Endothelial cell (in vitro differentiated cells): ENCODE measurements at regions not wholly inside any gene's neighbourhood (a gene's known extent, or its start where the extent isn't known, plus 50 kb on each side); places are given as distances from the start of the nearest gene placed in this dataset.

Experiments used
- DNase-seq: peaks from one replicate; pipeline ENCODE4 v3.0.0; 2021; ENCODE audit warnings: low spot score
- H3K27ac Mint-ChIP-seq: one replicate; pipeline ENCODE4 v1.8.0; 2021; ENCODE audit warnings: mixed read lengths, inconsistent platforms; ENCODE audit not compliant: unreplicated experiment
- H3K27me3 Mint-ChIP-seq: one replicate; pipeline ENCODE4 v1.8.0; 2021; ENCODE audit warnings: mild to moderate bottlenecking, moderate library complexity, mixed read lengths, inconsistent platforms; ENCODE audit not compliant: unreplicated experiment
- H3K36me3 Mint-ChIP-seq: one replicate; pipeline ENCODE4 v1.8.0; 2021; ENCODE audit warnings: mild to moderate bottlenecking, low read depth, mixed read lengths, inconsistent platforms; ENCODE audit not compliant: unreplicated experiment
- H3K4me1 Mint-ChIP-seq: one replicate; pipeline ENCODE4 v1.8.0; 2021; ENCODE audit warnings: mild to moderate bottlenecking, mixed read lengths, inconsistent platforms; ENCODE audit not compliant: unreplicated experiment
- H3K4me3 Mint-ChIP-seq: one replicate; pipeline ENCODE4 v1.8.0; 2021; ENCODE audit warnings: mild to moderate bottlenecking, mixed read lengths, inconsistent platforms; ENCODE audit not compliant: unreplicated experiment
- H3K9me3 Mint-ChIP-seq: one replicate; pipeline ENCODE4 v1.8.0; 2021; ENCODE audit warnings: mixed read lengths, inconsistent platforms; ENCODE audit not compliant: unreplicated experiment
- TF ChIP-seq, protein P1 (sequence below): fragments of 200-600 bp; sonication (generic); IDR thresholded peaks from one replicate; pipeline ENCODE4 v1.5.0; 2021; ENCODE audit warnings: antibody characterized with exemption; ENCODE audit not compliant: unreplicated experiment

DNA sequence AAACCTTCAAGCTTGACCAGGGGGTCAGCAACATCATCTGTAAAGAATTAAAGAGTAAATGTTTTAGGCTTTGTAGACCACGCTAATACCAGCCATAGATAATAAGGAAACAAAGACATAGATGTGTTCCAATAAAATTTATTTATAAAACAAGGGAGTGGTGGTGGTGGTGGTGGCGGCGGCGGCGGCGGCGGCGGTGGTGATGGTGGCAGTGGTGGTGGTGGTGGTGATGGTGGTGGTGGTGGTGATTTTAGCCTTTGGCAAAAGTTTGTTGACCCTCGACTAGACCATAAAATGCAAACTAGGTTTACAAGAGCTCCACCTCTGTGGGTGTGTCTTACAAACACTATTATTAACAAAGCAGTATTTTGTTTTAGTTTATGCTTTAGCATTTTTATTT is 222.3 kb upstream of the SPOCK3 start:
- Mint-ChIP-seq H3K4me1 (no peaks in the 10 kb centered on the region), H3K27ac (no peak overlapping the region), H3K4me3 (no peak overlapping the region), H3K36me3 (no peaks in the 10 kb centered on the region), H3K9me3 (no peaks in the 10 kb centered on the region), H3K27me3 (no peaks in the 10 kb centered on the region)
- DNase-seq = no peak
- TF ChIP-seq, protein P1, sequence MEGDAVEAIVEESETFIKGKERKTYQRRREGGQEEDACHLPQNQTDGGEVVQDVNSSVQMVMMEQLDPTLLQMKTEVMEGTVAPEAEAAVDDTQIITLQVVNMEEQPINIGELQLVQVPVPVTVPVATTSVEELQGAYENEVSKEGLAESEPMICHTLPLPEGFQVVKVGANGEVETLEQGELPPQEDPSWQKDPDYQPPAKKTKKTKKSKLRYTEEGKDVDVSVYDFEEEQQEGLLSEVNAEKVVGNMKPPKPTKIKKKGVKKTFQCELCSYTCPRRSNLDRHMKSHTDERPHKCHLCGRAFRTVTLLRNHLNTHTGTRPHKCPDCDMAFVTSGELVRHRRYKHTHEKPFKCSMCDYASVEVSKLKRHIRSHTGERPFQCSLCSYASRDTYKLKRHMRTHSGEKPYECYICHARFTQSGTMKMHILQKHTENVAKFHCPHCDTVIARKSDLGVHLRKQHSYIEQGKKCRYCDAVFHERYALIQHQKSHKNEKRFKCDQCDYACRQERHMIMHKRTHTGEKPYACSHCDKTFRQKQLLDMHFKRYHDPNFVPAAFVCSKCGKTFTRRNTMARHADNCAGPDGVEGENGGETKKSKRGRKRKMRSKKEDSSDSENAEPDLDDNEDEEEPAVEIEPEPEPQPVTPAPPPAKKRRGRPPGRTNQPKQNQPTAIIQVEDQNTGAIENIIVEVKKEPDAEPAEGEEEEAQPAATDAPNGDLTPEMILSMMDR = no peak

DNA sequence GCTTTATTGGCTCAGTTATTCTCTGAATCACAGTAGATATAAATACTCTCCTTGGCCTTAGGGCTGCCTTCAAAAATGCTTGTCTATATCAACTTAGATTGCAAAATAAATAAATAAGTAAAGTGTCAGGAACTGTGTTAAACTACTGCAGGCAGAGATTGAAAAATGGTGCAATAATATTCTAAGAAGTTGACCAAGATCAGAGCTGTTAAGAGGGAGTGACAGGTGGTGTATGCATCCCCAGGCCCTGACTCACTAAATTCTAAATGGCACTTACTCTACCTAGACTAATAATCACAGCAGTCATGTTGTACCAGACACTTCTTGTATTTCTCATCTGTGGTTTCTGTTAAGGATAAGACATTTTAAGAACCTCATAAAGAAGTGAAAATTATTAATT is 235.1 kb upstream of the SPOCK3 start:
- H3K36me3 Mint-ChIP-seq = no peaks in the 10 kb centered on the region
- TF ChIP-seq, protein P1 = no peak
- H3K27ac Mint-ChIP-seq = no peak overlapping the region
- no peak overlapping the region for H3K4me3 Mint-ChIP-seq
- no peaks in the 10 kb centered on the region for H3K4me1 Mint-ChIP-seq
- no peak for DNase-seq
- no peaks in the 10 kb centered on the region for H3K27me3 Mint-ChIP-seq
- no peaks in the 10 kb centered on the region for H3K9me3 Mint-ChIP-seq

DNA sequence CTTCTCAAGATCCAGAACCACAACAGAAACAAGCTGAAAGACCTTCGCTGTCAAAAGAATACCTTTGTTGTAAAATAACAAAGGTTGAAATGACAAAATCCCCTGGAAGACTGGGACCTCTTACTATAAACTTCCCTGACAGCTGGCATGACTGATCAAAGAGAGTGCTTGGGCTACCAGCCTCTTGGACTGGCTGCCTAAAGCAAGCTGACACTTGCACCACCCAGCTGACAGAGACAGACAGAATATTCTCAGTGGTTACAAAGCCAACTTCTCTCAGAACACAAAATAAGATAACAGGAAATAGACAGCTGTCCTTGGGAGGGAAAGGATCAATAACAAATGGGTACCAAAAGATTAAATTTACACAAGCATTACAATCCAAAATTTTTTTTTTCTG is 241.7 kb upstream of the SPOCK3 start:
- H3K27ac Mint-ChIP-seq = no peak overlapping the region
- TF ChIP-seq, protein P1 = no peak

DNA sequence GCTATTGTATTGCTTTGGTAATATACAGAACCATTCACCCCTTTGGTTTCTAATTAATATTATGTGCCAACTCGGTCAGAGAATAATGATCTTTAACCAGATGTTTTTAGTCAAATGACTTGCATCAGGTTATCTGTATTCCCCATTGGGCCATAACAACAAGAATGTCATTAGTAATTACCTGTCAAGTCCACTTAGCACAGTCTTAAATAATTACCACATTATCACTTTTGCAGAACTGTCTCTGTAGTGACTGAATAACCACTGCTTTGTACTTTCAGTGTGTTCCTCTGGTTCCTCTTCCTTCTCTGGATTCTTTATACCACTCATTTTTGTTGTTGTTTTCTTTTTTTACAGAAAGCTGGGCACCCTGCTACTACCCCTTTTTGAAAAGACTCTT is 257.7 kb upstream of the SPOCK3 start:
- H3K4me1 Mint-ChIP-seq = no peaks in the 10 kb centered on the region
- H3K27me3 Mint-ChIP-seq = peaks cover 2% of the 10 kb centered on the region
- H3K36me3 Mint-ChIP-seq = no peaks in the 10 kb centered on the region
- H3K9me3 Mint-ChIP-seq = peaks cover 4% of the 10 kb centered on the region
- no peak for DNase-seq
- no peak overlapping the region for H3K4me3 Mint-ChIP-seq
- no peak overlapping the region for H3K27ac Mint-ChIP-seq
- TF ChIP-seq, protein P1 = no peak

More for the DNA sequence above, 241.7 kb upstream of the SPOCK3 start:
- no peak for DNase-seq
- Mint-ChIP-seq H3K27me3 (no peaks in the 10 kb centered on the region), H3K4me3 (no peak overlapping the region), H3K9me3 (no peaks in the 10 kb centered on the region), H3K36me3 (no peaks in the 10 kb centered on the region), H3K4me1 (peaks cover 10% of the 10 kb centered on the region)

DNA sequence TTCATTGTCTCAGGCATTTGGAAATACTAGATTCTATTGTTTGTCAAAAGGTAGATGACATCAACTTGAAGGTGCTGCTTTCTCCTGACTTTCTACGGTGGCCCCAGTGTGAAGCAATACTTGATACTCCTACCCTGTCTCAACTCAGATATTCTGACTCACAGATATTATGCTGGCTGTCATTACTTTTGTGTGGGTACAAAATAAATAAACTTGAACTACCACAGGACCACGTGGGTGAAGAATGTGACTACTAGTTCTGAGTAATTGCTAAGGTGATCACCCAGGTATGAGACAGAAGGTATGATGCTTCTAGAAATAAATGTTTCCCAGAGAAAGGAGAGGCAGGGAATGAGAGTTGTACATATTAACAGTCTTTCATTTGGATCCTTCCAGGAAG is 275.3 kb upstream of the SPOCK3 start:
- DNase-seq = no peak

More for the DNA sequence above, 275.3 kb upstream of the SPOCK3 start:
- H3K4me3 Mint-ChIP-seq = no peak overlapping the region
- no peaks in the 10 kb centered on the region for H3K4me1 Mint-ChIP-seq
- H3K9me3 Mint-ChIP-seq = no peaks in the 10 kb centered on the region
- no peaks in the 10 kb centered on the region for H3K36me3 Mint-ChIP-seq
- H3K27ac Mint-ChIP-seq = no peak overlapping the region
- TF ChIP-seq, protein P1 = no peak
- no peaks in the 10 kb centered on the region for H3K27me3 Mint-ChIP-seq
